NT2/D1 (cell line): ENCODE measurements at regions not wholly inside any gene's neighbourhood (a gene's known extent, or its start where the extent isn't known, plus 50 kb on each side); places are given as distances from the start of the nearest gene placed in this dataset.

ENCODE experiments used
- SUZ12 ChIP-seq: IDR thresholded peaks from 2 replicates; pipeline ENCODE4 v1.6.1; 2011; ENCODE audit not compliant: insufficient read length, insufficient read depth; ENCODE audit errors: extremely low read depth
- YY1 ChIP-seq: IDR thresholded peaks from 2 replicates; pipeline ENCODE4 v1.6.1; 2011; ENCODE audit not compliant: insufficient read length, insufficient read depth
- ZNF274 ChIP-seq: IDR thresholded peaks from 2 replicates; pipeline ENCODE4 v1.6.1; 2011; ENCODE audit warnings: mild to moderate bottlenecking, low read depth, low read length

DNA sequence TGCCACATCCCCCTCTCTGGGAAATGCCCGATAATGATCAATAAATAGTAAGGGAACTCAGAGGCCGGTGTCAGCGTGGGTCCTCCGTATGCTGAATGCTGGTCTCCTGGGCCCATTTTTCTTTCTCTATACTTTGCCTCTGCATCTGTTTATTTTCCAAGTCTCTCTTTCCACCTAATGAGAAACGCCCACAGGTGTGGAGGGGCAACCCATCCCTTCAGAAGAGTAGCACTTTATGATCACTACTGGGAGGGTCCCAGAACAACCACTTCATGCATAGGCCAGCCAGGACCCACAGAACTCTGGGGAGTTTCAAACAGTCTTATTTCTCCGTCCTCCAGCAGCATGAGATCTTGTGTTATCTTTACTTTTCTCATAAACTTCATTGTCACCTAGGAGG, 100.1 kb downstream of the CEP44 start:
- TF ChIP-seq ZNF274 (no peak), YY1 (no peak), SUZ12 (no peak)
